Ovary (tissue), 3 donors: ENCODE measurements at regions not wholly inside any gene's neighbourhood (a gene's known extent, or its start where the extent isn't known, plus 50 kb on each side); places are given as distances from the start of the nearest gene placed in this dataset.

Source experiments
- POLR2A ChIP-seq: fragments of 450-650 bp; IDR thresholded peaks from one replicate; pipeline ENCODE4 v1.6.1; 2017; ENCODE audit warnings: antibody characterized with exemption, mild to moderate bottlenecking, moderate library complexity
- TF ChIP-seq, protein P1 (sequence below), 3 donors: fragments of 450-650 bp in 2 of 3; fragments of 200-600 bp in 1 of 3; IDR thresholded peaks; one replicate each; pipeline versions ENCODE4 v1.5.1 to v1.8.0; 2016 to 2022; ENCODE audit warnings: antibody characterized with exemption in 3 of 3, mild to moderate bottlenecking in 1 of 3
- donor health status: DM: no; HTN: no; CAD: no.

DNA sequence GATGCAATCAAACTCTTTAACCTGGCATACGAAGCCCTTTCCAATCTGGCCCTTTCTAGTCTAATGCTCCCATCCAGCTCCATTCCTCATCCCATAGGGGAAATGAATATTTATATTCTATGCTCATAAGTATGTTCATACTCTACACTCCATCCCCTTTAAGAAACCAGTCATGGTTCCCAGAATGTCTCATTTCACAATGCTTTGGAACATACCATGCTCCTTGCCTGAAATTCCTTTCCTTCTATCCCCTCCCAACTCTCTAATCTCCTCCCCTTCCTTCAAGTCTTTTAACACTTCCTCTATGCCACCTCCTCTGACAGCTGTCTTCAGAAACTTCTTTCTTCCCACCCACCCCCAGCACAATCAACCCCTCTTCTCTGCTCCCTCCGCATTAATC lies 207.0 kb upstream of the CAND1 start:
- TF ChIP-seq, protein P1, sequence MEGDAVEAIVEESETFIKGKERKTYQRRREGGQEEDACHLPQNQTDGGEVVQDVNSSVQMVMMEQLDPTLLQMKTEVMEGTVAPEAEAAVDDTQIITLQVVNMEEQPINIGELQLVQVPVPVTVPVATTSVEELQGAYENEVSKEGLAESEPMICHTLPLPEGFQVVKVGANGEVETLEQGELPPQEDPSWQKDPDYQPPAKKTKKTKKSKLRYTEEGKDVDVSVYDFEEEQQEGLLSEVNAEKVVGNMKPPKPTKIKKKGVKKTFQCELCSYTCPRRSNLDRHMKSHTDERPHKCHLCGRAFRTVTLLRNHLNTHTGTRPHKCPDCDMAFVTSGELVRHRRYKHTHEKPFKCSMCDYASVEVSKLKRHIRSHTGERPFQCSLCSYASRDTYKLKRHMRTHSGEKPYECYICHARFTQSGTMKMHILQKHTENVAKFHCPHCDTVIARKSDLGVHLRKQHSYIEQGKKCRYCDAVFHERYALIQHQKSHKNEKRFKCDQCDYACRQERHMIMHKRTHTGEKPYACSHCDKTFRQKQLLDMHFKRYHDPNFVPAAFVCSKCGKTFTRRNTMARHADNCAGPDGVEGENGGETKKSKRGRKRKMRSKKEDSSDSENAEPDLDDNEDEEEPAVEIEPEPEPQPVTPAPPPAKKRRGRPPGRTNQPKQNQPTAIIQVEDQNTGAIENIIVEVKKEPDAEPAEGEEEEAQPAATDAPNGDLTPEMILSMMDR (IDR thresholded peaks at IDR 0.05), result no peak
- TF ChIP-seq POLR2A, result no peak
